KG1 (cell line): ENCODE measurements at regions not wholly inside any gene's neighbourhood (a gene's known extent, or its start where the extent isn't known, plus 50 kb on each side); places are given as distances from the start of the nearest gene placed in this dataset.

Experiments used
- DNase-seq: peaks from one replicate; lab custom pipeline; 2025; lab: John Stamatoyannopoulos, UW

- DNase-seq: no peak
These were observed 70.2 kb upstream of the GATA5 start for GRCh38 chr20:62545901-62546525.

DNA sequence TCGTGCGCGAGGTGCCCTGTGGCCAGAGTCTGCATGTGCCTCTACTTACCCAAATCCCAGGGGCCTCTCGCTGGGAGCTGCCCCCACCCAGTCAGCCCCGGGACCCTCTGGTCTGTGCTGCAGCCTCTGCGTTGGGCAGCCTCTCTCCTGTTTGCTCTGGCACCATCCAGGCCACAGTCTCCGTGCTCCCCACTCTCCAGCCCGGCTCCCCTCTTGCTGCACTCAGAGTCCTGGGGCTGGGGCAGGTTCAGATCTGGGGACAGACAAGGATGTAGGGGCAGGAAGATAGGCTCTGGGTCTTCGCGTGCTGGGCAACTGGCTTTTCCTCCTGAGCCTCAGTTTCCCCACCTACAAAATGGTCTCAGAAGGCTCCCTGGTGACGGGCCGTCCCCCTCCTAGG, 70.8 kb upstream of the GATA5 start:
- DNase-seq: no peak

DNA sequence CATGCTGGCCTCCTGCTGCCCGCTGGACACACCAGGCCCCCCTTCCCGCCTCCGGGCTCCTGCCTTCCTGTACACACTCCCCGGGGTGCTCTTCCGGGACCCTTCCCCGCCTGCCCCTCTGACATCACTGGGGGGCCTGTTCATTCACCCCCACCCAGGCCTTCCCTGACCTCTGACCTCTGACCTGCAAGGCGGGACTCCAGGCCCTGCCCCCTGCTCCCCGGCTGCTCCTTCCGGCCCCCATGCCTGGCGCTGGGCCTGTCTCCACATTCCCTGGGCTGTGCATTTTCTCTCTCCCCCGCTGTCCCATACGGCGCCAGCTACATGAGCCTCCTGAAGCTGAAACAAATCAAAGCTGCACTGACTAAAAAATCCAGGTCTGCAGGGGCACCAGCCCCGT, 71.6 kb upstream of the GATA5 start:
- no peak for DNase-seq

- DNase-seq: peak; percentile 73
These were observed 72.7 kb upstream of the GATA5 start for GRCh38 chr20:62548471-62548870.

GRCh38 chr20:62549029-62549428, 73.2 kb upstream of the GATA5 start:
- DNase-seq: no peak

GRCh38 chr20:62549499-62550086, 73.8 kb upstream of the GATA5 start:
- no peak for DNase-seq

DNA sequence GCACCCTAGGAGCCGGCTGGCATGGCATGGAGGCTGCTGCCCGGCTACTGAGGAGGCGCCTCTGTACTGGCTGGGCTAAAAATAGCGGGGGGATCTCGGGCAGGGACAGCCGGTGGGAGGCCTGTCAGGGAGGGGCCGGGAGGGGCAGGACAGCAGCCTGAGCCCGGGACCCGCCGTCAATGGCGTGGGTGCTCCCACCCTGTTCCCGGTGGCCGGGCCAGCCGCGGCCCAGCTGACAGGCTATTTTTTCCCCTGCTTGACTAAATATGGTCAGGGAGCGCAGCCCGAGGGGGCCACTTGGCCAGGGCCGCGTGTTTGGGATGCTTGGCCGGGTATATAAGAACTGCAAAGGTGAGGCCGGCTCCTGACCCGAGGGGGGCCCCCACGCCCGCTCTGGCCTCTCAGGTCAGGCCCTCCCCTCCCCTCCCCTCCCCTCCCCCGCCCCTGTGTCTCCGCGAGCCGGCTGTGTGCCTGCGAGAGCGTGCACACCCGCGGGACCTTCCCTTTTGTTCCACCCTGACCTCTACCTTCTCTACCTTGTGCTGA, 74.4 kb upstream of the GATA5 start:
- DNase-seq: no peak

- DNase-seq: no peak
These were observed 75.9 kb upstream of the GATA5 start for GRCh38 chr20:62551407-62552323.

DNA sequence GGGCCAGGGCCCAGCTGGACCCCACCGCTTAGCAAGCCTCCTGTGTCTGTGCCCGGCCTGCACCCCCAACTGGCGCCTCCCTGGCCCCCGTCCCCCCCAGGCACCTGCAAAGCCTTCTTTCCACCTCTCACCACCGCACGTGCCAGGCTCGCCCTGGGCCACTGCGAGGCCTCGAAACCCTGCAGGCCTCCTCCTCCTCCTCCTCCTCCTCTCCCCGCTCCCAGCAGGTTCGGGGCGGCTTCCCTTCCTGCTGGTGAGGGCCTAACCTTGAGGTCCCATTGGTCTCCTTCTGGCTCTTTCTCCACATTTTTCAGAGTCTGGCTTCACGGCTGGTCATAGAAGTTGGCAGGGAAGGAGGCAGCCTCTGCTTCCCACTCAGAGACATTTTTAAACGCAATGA, 76.8 kb upstream of the GATA5 start:
- DNase-seq: no peak

GRCh38 chr20:62553136-62553837, 77.5 kb upstream of the GATA5 start:
- DNase-seq: no peak

GRCh38 chr20:62553838-62554161, 78.0 kb upstream of the GATA5 start:
- DNase-seq: no peak

DNA sequence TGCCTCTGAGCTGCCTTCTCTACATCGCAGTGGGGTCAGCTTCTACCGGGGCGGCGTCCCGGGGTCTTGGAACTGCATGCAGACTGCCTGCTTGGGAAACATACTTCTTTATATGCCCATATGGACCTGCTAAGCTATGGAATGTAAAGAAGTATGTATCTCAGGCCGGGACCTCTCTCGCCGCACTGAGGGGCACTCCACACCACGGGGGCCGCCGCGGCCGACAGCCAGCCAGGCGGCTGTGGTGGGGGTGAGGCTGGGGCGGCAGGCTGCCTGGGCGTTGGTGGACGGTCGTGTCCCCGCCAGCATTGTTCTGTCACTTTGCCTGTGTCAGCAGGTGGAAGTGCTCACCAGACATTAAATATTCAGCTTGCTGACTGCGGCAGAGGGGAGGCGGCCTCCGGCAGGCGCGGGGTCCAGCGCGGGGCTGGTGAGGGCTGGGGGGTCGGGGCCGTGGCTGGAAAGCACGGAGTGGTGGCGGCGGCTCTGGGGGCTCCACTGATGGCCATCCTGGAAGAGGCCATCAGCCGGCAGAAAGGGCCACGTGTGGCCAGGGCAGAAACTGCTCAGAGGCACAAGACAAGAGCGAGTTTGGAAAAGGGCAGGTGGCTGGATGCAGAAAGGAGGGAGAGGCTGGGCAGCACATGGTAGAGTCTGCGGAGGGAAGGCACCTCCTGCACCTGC, 78.6 kb upstream of the GATA5 start:
- no peak for DNase-seq

DNA sequence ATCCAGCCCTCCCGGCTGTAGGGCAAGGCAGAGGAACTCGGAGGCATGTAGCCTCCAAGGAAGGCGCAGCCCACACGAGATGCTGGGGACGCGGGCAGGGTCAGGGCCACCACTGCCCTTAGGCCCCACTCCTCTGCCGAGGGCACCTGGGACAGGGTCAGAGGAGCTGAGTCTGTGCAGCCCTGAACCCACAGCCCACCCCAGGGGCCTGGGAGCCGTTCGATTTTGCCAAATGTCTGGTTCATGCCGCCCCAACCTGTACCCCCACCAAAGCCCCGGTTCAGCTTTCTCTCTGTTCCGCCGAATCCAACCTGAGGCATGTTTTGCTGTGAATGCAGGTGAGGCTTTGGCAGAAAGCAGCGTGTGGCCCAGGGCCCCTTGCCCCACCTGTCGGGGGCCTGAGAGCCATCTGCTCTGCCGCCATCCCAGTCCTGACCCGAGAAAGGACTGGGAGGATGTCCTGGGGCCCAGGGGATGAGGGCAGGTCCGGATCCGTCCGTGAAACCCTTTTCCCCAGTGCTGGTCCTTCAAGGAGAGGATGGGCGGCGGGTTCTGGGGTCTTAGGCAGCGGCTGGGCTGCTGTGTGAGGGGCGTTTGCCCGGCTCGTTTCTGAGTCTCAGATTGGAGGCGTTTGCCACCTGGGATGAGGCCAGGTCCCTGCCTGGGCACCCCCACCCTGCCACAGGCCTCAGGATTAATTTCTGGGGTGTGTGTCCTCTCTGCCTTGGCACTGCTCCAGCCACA, 79.3 kb upstream of the GATA5 start:
- DNase-seq: no peak

- no peak for DNase-seq
These were observed 80.0 kb upstream of the GATA5 start for GRCh38 chr20:62555642-62556420.

DNA sequence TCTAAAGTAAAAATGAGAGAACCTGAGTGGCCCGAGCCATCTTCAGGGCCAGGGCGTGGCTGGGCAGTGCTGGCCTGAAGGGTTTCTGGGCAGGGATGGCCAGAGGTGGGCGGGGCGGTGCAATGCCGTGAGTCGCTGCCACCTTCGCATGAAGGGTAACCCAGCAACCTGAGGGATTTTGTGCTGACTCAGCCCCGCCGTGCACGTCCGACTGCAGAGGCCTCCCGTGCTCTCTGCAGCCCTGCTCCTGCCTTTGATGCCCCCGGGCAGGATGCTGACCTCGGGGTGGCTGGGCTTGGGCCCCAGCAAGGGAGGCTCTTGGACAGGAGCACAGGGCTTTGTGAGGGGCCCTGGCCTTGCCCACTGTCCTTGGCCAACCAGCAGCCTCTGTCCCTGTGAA, 81.7 kb upstream of the GATA5 start:
- DNase-seq: no peak

DNA sequence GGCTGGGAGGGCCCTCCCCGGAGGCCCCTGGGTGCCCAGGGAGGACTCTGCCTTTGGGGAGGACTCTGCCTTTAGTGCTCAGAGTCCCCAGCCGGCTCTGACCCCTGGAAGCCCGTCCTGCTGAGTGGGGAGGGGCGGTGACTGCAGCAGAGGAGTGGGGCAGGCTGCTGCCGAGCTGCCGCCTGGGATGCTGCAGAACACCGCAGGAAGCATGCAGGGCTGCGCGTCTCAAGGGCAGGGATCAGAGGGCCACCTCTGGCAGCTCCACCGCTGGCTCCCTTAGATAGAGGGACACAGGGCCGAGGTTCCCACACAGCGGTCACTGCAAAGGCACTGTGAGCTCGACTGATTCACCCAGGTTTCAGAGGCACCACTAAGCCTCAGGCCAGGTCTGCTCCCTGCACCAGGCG, 82.2 kb upstream of the GATA5 start:
- no peak for DNase-seq

GRCh38 chr20:62558779-62559178, 83.0 kb upstream of the GATA5 start:
- no peak for DNase-seq

DNA sequence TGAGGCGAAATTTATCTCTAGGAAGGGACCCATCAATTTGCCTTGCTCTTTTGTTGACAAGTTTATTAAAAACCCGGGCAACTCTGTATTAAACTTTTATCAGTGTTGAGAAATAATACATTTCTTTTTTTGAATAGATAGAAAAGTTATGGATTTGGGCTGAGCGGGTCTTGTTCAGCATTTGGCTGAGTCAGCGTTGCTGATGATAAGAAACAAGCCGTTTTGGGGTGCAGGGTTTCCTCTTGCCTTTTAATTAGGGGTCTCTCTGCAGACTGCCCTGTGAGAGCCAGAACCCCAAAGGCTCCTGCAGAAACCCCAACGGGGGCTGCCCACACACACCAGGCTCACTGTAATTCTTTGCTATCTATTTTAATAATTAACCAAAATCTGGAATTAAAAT, 82.1 kb upstream of the SLCO4A1 start:
- no peak for DNase-seq

- no peak for DNase-seq
These were observed 81.1 kb upstream of the SLCO4A1 start for GRCh38 chr20:62561182-62561581.

DNA sequence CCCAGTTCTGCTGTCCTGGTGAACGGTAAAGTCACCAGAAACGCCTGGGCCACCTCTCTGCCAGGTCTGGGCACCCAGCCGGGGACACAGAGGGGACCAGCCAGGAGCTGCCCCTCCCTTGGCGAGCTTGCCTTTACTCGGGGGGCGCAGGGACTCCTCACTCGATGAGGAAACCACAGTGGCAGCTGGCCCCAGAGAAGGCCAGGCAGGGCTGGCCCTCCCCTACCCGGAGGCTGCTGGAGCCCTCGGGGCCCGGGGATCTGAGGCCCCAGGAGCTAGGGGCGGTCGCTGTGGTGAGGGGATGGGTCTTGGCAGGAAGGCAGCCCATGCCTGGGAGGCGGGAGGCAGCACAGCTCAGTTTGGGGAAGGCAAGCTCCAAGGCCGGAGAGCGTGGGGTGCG, 80.4 kb upstream of the SLCO4A1 start:
- no peak for DNase-seq
